Ammon's horn (tissue), 1 donor: ENCODE measurements at regions not wholly inside any gene's neighbourhood (a gene's known extent, or its start where the extent isn't known, plus 50 kb on each side); places are given as distances from the start of the nearest gene placed in this dataset.
"Not testable (repeated sequence)": the region's sequence is repeated elsewhere in the genome, so short reads cannot be mapped to it uniquely, and the experiment has no call there.

Experiments used
- DNase-seq: peaks from one replicate; pipeline ENCODE4 v3.0.0-alpha.2; 2016; ENCODE audit warnings: low spot score

DNA sequence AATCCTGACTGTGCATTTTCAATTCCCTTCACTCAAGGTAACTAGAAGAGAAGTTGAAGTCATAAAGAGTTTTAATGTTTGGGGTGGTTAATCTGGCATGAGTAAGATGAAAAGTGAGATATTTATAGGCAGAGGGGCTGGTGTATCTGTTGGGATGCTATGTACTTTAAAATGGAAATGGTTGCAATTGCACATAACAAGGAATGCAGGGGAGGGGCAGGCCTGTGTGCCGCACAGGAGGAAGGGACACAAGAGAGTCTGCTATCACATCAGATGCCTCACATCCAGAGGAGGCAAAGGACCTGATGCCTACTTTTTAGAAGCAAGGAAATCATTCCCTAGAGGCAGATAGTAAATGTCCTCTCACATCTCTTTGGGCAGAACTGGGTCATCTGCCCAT lies 55.5 kb upstream of the OSMR start:
- no peak for DNase-seq

DNA sequence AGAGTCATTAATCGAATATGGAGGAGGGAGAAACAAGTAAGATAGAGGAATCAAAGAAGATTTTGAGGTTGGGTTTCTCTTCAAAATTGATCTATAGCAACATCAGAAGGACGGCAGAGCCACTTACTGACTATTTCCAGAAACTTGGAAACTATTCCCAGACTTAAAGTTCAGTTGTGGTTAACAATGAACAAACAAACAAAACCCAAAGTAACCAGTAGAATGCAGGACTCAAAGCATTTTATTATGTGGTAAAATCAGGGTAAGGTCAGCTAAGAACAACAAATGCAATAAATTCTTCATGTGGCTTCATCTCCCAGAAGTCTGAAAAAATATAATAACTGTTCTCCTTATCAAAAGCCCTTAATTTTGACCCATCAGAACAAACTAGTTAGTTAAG lies 54.9 kb upstream of the OSMR start:
- DNase-seq = no peak

DNA sequence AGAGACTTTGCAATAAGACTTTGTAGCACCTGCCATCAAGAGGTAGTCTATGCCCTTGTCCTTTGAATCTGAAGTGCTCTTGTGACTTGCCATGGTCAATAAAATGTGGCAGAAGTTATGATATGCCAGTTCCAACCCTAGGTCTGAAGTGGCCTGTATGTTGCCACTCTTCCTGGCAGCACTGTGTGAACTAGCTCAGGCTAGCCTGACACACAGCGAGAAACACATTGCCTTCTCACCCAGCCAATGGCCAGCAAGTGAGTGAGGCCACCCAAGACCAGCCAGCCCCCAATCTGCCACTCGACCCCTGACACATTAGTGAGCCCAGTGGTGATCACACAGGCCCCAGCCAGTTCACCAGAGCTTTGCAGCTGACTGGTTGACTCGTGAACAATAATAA lies 52.7 kb upstream of the OSMR start:
- no peak for DNase-seq

DNA sequence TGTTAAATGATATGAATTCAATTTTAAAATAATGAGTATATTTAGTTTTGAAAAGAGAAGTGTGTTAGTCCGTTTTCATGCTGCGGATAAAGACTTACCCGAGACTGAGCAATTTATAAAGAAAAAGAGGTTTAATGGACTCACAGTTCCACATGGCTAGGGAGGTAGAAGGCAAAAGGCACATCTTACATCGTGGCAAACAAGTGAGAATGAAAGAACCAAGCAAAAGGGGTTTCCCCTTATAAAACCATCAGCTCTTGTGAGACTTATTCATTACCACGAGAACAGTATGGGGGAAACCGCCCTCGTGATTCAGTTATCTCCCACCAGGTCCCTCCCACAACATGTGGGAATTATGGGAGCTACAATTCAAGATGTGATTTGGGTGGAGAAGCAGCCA lies 51.8 kb upstream of the OSMR start:
- not testable (repeated sequence) for DNase-seq

DNA sequence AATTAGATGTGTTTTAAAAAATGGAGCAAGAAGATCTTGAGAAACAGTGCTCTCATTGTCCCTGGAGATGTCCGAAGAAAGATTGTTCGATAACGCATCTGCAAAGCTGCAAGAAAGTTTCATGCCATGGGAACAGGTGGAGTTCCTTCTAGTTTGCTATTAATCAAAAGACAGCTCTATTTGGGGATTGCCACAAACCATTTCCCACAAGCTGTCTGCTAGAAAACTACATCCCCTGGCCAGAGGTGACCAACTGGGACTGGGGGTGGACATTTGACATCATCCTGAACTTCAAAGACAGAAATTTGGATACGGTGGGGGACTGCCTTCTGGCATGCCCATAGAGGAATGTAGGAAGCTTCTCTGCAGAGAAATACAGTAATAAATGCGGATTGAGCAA lies 50.8 kb upstream of the OSMR start:
- no peak for DNase-seq

DNA sequence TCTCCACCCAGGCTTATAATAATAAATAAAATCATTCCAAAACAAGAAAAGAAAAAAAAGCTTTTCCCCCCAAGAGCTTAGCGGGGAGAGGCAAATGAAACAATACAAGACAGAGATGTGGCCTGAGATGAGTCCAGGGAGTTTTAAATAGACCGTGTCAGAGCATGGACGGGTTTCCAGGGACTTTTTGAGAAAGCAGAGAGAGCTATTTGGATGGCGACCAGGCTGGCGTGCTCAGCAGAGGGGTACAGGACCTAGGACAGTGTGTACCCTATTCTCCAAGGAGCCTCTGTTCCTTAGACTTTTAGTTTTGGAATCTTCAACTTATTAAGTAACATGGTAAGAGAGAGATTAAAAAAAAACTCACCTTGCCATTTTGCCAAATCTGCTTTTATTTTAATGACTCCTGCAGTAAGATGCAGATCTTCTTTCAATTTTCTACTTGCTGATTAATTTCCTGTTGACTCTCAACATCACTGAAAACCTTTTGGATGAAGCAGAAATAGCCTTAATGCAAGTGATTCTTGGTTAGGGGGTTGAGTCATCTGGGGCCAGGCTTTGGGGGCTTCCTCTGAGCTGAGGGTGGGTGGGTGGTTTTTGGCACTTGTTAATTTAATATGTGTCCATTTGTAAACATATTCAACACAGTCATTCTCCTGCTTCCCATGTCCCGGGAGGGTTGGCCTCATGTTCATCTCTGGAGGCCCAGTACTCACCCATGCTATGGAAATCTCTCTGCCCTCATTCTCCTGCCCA lies 49.6 kb upstream of the OSMR start:
- peak; percentile 60 for DNase-seq
